ENCODE measurements at regions not wholly inside any gene's neighbourhood (a gene's known extent, or its start where the extent isn't known, plus 50 kb on each side); places are given as distances from the start of the nearest gene placed in this dataset.

DNA sequence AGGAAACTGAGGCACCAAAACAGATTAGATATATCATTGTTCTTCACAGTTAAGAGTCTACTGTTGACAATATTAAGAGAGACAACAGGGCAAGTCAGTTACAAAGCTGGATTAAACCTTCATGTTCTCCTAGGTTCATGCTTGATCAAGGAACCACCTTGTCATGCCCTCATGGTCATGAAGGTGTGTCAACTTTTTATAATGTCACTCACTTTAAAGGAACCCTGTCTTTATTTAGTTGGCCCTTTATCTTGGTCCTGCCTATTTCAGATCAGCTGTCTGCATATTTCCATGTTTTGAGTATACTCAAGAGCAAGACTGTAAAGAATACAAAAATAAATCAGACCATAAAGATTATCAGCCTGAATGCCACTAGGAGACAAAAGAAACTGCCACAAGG lies 140.2 kb upstream of the FAM241A start:
- H3K36me3 ChIP-seq (ENCODE audit: control insufficient read depth, insufficient read depth, low read length), result no peaks in the 10 kb centered on the region
- H3K27me3 ChIP-seq (ENCODE audit: control insufficient read depth, insufficient read depth, low read length), result no peaks in the 10 kb centered on the region; the same call in 1 of the 2 replicates
- TF ChIP-seq, protein P1, sequence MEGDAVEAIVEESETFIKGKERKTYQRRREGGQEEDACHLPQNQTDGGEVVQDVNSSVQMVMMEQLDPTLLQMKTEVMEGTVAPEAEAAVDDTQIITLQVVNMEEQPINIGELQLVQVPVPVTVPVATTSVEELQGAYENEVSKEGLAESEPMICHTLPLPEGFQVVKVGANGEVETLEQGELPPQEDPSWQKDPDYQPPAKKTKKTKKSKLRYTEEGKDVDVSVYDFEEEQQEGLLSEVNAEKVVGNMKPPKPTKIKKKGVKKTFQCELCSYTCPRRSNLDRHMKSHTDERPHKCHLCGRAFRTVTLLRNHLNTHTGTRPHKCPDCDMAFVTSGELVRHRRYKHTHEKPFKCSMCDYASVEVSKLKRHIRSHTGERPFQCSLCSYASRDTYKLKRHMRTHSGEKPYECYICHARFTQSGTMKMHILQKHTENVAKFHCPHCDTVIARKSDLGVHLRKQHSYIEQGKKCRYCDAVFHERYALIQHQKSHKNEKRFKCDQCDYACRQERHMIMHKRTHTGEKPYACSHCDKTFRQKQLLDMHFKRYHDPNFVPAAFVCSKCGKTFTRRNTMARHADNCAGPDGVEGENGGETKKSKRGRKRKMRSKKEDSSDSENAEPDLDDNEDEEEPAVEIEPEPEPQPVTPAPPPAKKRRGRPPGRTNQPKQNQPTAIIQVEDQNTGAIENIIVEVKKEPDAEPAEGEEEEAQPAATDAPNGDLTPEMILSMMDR (IDR thresholded peaks at IDR 0.05; ENCODE audit: insufficient read depth, low read depth, low read length), result no peak
- POLR2A ChIA-PET, result no interaction called here
- no peak for DNase-seq (ENCODE audit: low read depth)
- H3K4me3 ChIP-seq (ENCODE audit: low read depth, low read length), result no peak overlapping the region
- CTCF ChIA-PET, result interaction anchor here (1.2 kb wide), 1 partner anchor 26 kb away, joined by 4 read pairs; no protein-coding TSS in a partner anchor

DNA sequence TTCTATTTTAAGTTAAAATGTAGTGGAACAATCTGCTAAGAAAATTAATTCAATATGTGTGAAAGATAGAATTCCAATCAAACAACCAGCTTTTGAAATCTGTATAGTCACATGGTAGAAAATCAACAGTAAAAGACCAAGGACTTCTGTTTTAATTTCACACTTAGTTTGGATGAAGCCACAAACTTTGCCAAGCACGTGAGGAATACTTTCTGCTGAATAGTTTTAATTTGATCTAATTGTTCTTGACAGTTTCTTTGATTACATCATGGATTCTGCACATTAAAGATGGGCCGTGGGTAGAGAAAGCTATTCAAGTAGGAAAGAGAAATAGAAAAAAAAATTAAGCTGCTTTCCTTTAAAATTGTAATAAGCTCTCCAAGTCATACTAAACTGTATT lies 137.9 kb upstream of the FAM241A start:
- Histone ChIP-seq H3K36me3 (ENCODE audit: control insufficient read depth, insufficient read depth, low read length) (no peaks in the 10 kb centered on the region), H3K27me3 (ENCODE audit: control insufficient read depth, insufficient read depth, low read length) (no peaks in the 10 kb centered on the region), H3K4me3 (ENCODE audit: low read depth, low read length) (no peak overlapping the region)
- TF ChIP-seq, protein P1 (IDR thresholded peaks at IDR 0.05; ENCODE audit: insufficient read depth, low read depth, low read length), result no peak
- ChIA-PET CTCF (no interaction called here), POLR2A (no interaction called here)
- DNase-seq (ENCODE audit: low read depth), result no peak

DNA sequence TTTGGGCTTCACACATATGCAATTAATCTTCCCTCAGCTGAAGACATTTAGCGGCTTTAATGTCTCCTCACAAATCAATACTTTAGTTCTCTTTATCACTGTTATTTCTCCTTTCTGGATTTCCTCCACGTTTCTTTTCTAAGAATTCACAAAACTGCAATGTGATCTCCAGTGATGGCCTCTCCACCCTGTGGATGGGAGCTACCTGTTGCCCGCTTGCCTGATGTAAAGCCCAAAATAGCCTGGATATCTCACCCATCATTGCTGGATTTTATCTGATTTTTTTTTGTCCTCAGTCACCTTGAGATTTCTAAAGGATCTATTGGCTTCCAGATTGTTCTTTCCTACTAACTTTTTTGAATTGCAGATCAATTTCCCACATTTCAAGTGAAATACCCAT lies 129.3 kb upstream of the FAM241A start:
- H3K36me3 ChIP-seq (ENCODE audit: control insufficient read depth, insufficient read depth, low read length), result no peaks in the 10 kb centered on the region
- TF ChIP-seq, protein P1 (IDR thresholded peaks at IDR 0.05; ENCODE audit: insufficient read depth, low read depth, low read length), result no peak
- CTCF ChIA-PET, result no interaction called here
- POLR2A ChIA-PET, result no interaction called here
- no peak for DNase-seq (ENCODE audit: low read depth)
- 0 out of 2 replicates have a peak, but pooled peaks cover 2% of the 10 kb centered on the region for H3K27me3 ChIP-seq (ENCODE audit: control insufficient read depth, insufficient read depth, low read length)
- no peak overlapping the region for H3K4me3 ChIP-seq (ENCODE audit: low read depth, low read length)

DNA sequence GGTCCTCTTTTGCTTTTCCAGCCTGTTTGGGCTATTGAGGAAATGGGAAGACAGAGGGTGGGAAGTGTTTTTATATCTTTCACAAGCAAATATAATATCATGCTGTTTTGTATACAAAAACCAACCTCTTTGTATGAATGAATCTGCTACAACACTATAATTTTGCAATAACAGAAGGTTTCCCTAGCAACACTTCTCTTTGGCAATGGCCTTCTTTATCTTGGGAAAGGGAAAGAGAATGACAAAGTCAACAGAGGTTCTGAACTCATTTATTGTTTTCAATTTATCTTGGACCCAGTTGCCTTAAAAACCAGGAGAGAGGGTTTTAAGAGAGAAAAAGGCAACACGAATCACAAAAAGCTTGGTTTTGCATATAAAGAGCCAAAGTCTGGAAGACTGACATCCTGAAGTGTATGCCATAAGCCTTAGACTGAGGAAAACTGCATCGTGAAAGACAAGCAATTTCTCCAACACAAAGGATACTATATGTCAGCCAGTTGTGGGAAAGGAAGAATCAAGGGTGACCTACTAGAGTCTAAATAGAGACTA lies 121.8 kb upstream of the FAM241A start:
- Histone ChIP-seq H3K27me3 (ENCODE audit: control insufficient read depth, insufficient read depth, low read length) (no peaks in the 10 kb centered on the region), H3K4me3 (ENCODE audit: low read depth, low read length) (no peak overlapping the region), H3K36me3 (ENCODE audit: control insufficient read depth, insufficient read depth, low read length) (no peaks in the 10 kb centered on the region)
- POLR2A ChIA-PET, result no interaction called here
- DNase-seq (ENCODE audit: low read depth), result no peak
- CTCF ChIA-PET, result no interaction called here
- TF ChIP-seq, protein P1 (IDR thresholded peaks at IDR 0.05; ENCODE audit: insufficient read depth, low read depth, low read length), result no peak

DNA sequence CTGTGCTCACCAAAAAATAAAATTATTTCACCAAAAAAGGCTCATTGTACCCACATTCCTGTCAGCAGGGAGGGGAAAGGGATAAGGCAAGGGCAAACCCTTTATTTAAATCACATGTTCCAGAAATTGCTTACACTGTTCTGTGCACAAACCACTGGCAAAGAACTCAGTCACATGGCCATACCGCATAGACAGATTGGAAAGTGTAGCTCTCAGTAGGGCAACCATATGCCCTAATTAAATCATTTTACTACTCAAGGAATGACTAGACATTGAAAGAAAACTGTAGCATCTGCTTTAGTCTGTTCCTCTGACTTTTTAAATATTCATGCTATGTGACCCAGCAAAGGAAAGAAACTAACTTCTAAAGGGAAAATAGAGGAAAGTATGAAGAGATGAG lies 119.2 kb upstream of the FAM241A start:
- 0 out of 2 replicates have a peak, but pooled peaks cover 1% of the 10 kb centered on the region for H3K27me3 ChIP-seq (ENCODE audit: control insufficient read depth, insufficient read depth, low read length)
- H3K36me3 ChIP-seq (ENCODE audit: control insufficient read depth, insufficient read depth, low read length), result no peaks in the 10 kb centered on the region
- no peak overlapping the region for H3K4me3 ChIP-seq (ENCODE audit: low read depth, low read length)
- TF ChIP-seq, protein P1 (IDR thresholded peaks at IDR 0.05; ENCODE audit: insufficient read depth, low read depth, low read length), result no peak
- no peak for DNase-seq (ENCODE audit: low read depth)
- ChIA-PET POLR2A (no interaction called here), CTCF (no interaction called here)
